ENCODE measurements at regions not wholly inside any gene's neighbourhood (a gene's known extent, or its start where the extent isn't known, plus 50 kb on each side); places are given as distances from the start of the nearest gene placed in this dataset.

DNA sequence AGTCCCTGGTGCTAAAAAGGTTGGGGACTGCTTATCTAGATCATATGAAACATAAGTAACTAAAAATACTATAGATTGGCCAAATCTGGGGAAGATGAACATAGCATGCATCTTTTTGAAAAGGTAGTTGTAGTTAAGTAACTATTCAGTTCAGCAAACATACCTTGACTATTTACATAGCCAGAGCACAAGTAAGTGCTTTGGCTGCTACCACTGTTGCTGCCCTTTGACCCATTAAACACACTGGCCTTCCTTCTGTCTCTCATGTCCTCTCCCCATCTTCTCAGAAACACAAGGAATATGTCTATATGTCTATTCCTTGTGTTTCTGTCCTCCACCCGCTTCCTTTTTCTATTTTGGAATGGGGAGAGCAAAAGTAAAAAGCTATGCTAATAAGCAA lies 87.9 kb upstream of the SPRY1 start:
- peaks cover 5% of the 10 kb centered on the region; the same call in 1 of the 2 replicates for H3K36me3 ChIP-seq (ENCODE audit: insufficient read depth, low read length)
- no peaks in the 10 kb centered on the region; the same call in 1 of the 2 replicates for H3K79me2 ChIP-seq (ENCODE audit: insufficient read depth, low read length)
- H4K20me1 ChIP-seq (ENCODE audit: insufficient read depth, low read length, poor library complexity, severe bottlenecking): no peaks in the 10 kb centered on the region
- peaks cover 36% of the 10 kb centered on the region for H3K4me1 ChIP-seq (ENCODE audit: insufficient read depth, low read length, poor library complexity, severe bottlenecking)
- H3F3A ChIP-seq (ENCODE audit: low read depth): no peaks in the 10 kb centered on the region
- no peak overlapping the region for H3K9ac ChIP-seq (ENCODE audit: low read depth, low read length, poor library complexity, severe bottlenecking)
- H3K4me3 ChIP-seq (ENCODE audit: low read length, poor library complexity, severe bottlenecking): no peak overlapping the region
- no peaks in the 10 kb centered on the region for H3K9me2 ChIP-seq (replicated peaks; ENCODE audit: low read depth, low read length)
- TF ChIP-seq, protein P1, sequence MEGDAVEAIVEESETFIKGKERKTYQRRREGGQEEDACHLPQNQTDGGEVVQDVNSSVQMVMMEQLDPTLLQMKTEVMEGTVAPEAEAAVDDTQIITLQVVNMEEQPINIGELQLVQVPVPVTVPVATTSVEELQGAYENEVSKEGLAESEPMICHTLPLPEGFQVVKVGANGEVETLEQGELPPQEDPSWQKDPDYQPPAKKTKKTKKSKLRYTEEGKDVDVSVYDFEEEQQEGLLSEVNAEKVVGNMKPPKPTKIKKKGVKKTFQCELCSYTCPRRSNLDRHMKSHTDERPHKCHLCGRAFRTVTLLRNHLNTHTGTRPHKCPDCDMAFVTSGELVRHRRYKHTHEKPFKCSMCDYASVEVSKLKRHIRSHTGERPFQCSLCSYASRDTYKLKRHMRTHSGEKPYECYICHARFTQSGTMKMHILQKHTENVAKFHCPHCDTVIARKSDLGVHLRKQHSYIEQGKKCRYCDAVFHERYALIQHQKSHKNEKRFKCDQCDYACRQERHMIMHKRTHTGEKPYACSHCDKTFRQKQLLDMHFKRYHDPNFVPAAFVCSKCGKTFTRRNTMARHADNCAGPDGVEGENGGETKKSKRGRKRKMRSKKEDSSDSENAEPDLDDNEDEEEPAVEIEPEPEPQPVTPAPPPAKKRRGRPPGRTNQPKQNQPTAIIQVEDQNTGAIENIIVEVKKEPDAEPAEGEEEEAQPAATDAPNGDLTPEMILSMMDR (conservative IDR thresholded peaks at IDR 0.05; ENCODE audit: low read length): no peak
- TF ChIP-seq EZH2phosphoT487 (IDR thresholded peaks at IDR 0.05; ENCODE audit: borderline replicate concordance): no peak
- H3K4me2 ChIP-seq (ENCODE audit: low read depth, low read length, poor library complexity, severe bottlenecking): no peak overlapping the region
- H3K27me3 ChIP-seq (ENCODE audit: insufficient read depth, low read length, poor library complexity, severe bottlenecking): no peaks in the 10 kb centered on the region
- no peak overlapping the region for H2AFZ ChIP-seq (ENCODE audit: low read length)
- no peaks in the 10 kb centered on the region for H3K9me3 ChIP-seq (ENCODE audit: insufficient read depth, low read depth, low read length)

DNA sequence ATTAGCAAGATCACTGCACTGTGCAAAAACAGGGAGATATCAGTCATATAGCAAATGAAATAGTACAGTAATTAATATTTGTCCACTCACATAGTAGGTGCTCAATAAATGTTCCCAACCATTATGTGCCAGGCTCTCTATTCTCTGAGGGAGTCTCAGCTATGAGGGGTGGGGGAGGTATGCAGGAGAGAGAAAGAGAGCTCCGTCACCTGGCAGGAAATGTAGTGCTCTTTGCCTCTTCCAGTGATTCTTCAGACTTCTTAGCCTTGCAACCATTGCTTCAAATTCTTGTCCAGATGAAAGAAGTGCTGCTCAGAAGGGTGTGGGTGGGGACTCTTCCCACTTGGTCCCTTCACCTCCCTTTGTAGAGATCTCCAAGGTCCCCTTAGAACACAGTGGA lies 84.5 kb upstream of the SPRY1 start:
- Histone ChIP-seq H3K36me3 (ENCODE audit: insufficient read depth, low read length) (peaks cover 9% of the 10 kb centered on the region; the same call in 1 of the 2 replicates), H3K4me1 (ENCODE audit: insufficient read depth, low read length, poor library complexity, severe bottlenecking) (peaks cover 14% of the 10 kb centered on the region), H4K20me1 (ENCODE audit: insufficient read depth, low read length, poor library complexity, severe bottlenecking) (no peaks in the 10 kb centered on the region), H2AFZ (ENCODE audit: low read length) (no peak overlapping the region), H3K9me2 (replicated peaks; ENCODE audit: low read depth, low read length) (no peaks in the 10 kb centered on the region), H3F3A (ENCODE audit: low read depth) (no peaks in the 10 kb centered on the region), H3K9me3 (ENCODE audit: insufficient read depth, low read depth, low read length) (no peaks in the 10 kb centered on the region), H3K4me3 (ENCODE audit: low read length, poor library complexity, severe bottlenecking) (no peak overlapping the region), H3K79me2 (ENCODE audit: insufficient read depth, low read length) (no peaks in the 10 kb centered on the region), H3K27me3 (ENCODE audit: insufficient read depth, low read length, poor library complexity, severe bottlenecking) (no peaks in the 10 kb centered on the region), H3K9ac (ENCODE audit: low read depth, low read length, poor library complexity, severe bottlenecking) (no peak overlapping the region), H3K4me2 (ENCODE audit: low read depth, low read length, poor library complexity, severe bottlenecking) (no peak overlapping the region)
- TF ChIP-seq, protein P1 (conservative IDR thresholded peaks at IDR 0.05; ENCODE audit: low read length): no peak
- TF ChIP-seq EZH2phosphoT487 (IDR thresholded peaks at IDR 0.05; ENCODE audit: borderline replicate concordance): no peak

DNA sequence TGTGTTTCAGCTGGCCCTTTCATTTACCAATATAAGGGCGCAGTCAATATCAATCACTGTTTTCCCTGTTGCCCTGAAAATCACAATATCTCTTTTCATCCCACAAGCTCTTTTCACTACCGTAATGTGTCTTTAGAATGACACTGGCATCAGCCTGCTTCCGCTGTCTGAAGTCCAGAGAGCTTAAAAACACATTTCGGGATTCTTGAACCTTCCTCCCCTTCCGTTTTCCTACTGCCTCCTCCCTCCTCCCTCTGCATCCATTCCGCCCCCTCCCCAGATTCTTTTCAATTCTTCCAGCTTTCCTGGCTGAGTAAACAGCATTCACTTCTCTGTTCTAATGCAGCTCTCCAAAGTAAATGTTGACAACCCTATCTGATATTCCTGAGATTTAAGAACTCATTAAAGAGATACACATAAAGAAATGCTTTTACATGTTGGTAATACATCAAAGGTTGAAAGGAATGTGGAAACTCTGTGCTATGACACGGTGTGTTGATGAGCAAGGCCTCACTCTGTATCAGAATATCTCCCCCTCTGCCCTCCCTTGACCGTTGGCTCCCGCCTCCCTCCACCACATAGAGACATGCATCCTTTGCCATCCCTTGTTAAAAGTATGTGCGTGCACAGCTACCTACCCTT lies 83.5 kb upstream of the SPRY1 start:
- no peaks in the 10 kb centered on the region for H4K20me1 ChIP-seq (ENCODE audit: insufficient read depth, low read length, poor library complexity, severe bottlenecking)

More for the DNA sequence above, 83.5 kb upstream of the SPRY1 start:
- no peak overlapping the region for H3K4me3 ChIP-seq (ENCODE audit: low read length, poor library complexity, severe bottlenecking)
- H3K36me3 ChIP-seq (ENCODE audit: insufficient read depth, low read length): peaks cover 9% of the 10 kb centered on the region; the same call in 1 of the 2 replicates
- H3K4me2 ChIP-seq (ENCODE audit: low read depth, low read length, poor library complexity, severe bottlenecking): no peak overlapping the region
- no peaks in the 10 kb centered on the region for H3F3A ChIP-seq (ENCODE audit: low read depth)
- no peaks in the 10 kb centered on the region for H3K79me2 ChIP-seq (ENCODE audit: insufficient read depth, low read length)
- H3K9me3 ChIP-seq (ENCODE audit: insufficient read depth, low read depth, low read length): no peaks in the 10 kb centered on the region
- peaks cover 14% of the 10 kb centered on the region for H3K4me1 ChIP-seq (ENCODE audit: insufficient read depth, low read length, poor library complexity, severe bottlenecking)
- no peaks in the 10 kb centered on the region for H3K27me3 ChIP-seq (ENCODE audit: insufficient read depth, low read length, poor library complexity, severe bottlenecking)
- no peak for TF ChIP-seq EZH2phosphoT487 (IDR thresholded peaks at IDR 0.05; ENCODE audit: borderline replicate concordance)
- TF ChIP-seq, protein P1 (conservative IDR thresholded peaks at IDR 0.05; ENCODE audit: low read length): no peak
- H3K9ac ChIP-seq (ENCODE audit: low read depth, low read length, poor library complexity, severe bottlenecking): no peak overlapping the region
- no peaks in the 10 kb centered on the region for H3K9me2 ChIP-seq (replicated peaks; ENCODE audit: low read depth, low read length)
- no peak overlapping the region for H2AFZ ChIP-seq (ENCODE audit: low read length)

Data from Loucy (cell line).